ENCODE measurements at regions not wholly inside any gene's neighbourhood (a gene's known extent, or its start where the extent isn't known, plus 50 kb on each side); places are given as distances from the start of the nearest gene placed in this dataset.

DNA sequence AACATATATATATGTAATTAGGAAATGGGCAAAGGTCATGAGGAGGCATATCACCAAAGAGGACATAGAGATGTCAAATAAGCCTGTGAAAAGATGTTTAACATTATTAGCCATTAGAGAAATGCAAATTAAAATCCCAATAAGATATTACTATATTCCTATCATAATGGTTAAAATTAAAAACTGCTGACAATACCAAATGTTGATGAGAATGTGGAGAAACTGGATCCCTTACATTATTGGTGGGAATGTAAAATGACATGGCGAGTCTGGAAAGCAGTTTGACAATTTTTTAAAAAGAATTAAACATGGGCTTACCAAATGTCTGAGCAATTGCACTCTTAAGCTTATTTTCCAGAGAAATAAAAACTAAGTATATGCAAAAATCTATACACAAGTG, 1821.6 kb upstream of the C9orf72 start:
- Histone ChIP-seq H4K20me1 (ENCODE audit: control insufficient read depth, insufficient read depth, insufficient read length) (no peaks in the 10 kb centered on the region), H3K27me3 (ENCODE audit: insufficient read depth, low read length) (no peaks in the 10 kb centered on the region), H3K79me2 (ENCODE audit: insufficient read depth, low read length) (no peaks in the 10 kb centered on the region), H3K9ac (ENCODE audit: extremely low read depth, insufficient read length, low read length) (no peak overlapping the region), H3T11ph (ENCODE audit: low read length) (no peak overlapping the region), H3K4me1 (ENCODE audit: insufficient read depth, low read length) (no peaks in the 10 kb centered on the region), H3K4me2 (ENCODE audit: insufficient read depth, insufficient read length, low read length) (no peak overlapping the region), H2BK15ac (ENCODE audit: low read depth, low read length) (no peak overlapping the region), H3K27ac (ENCODE audit: insufficient read length, low read depth, low read length) (no peak overlapping the region), H4K5ac (ENCODE audit: insufficient read length, low read depth, low read length) (no peak overlapping the region), H4K8ac (replicated peaks; ENCODE audit: insufficient read length, low read depth, low read length) (no peak overlapping the region), H3K23me2 (ENCODE audit: insufficient read length, low read depth, low read length, poor library complexity, severe bottlenecking) (no peaks in the 10 kb centered on the region), H3K56ac (ENCODE audit: insufficient read length, low read depth, low read length) (no peak overlapping the region), H3K79me1 (ENCODE audit: insufficient read depth, low read depth, low read length, poor library complexity, severe bottlenecking) (no peaks in the 10 kb centered on the region), H2BK12ac (ENCODE audit: insufficient read length, low read depth, low read length) (no peak overlapping the region), H3K4ac (ENCODE audit: low read depth, low read length) (no peak overlapping the region), H2BK120ac (ENCODE audit: low read depth, low read length, poor library complexity, severe bottlenecking) (no peak overlapping the region), H2BK5ac (ENCODE audit: insufficient read length, low read length) (no peak overlapping the region), H2BK20ac (ENCODE audit: low read depth, low read length, poor library complexity, severe bottlenecking) (no peak overlapping the region), H2AK5ac (ENCODE audit: insufficient read length, low read length) (no peak overlapping the region), H4K91ac (ENCODE audit: insufficient read length, low read depth, low read length) (no peak overlapping the region), H3K18ac (ENCODE audit: insufficient read length, low read depth, low read length) (no peak overlapping the region), H3K14ac (ENCODE audit: insufficient read depth, low read length) (no peak overlapping the region), H3K9me3 (ENCODE audit: control insufficient read depth, low read depth, low read length) (no peaks in the 10 kb centered on the region), H3K23ac (ENCODE audit: insufficient read length, low read depth, low read length) (no peak overlapping the region), H2AFZ (ENCODE audit: low read length) (no peak overlapping the region)
- H3K27ac Mint-ChIP-seq = no peak overlapping the region
- WGBS (ENCODE audit: extremely low coverage, insufficient read length, low lambda C conversion rate) = no CpG with 5 or more reads among the region's 1 CpG
- H3K27me3 Mint-ChIP-seq (ENCODE audit: low read depth) = no peaks in the 10 kb centered on the region
- DNase-seq = no peak
- H3K4me1 Mint-ChIP-seq = peaks cover 11 to 16% of the 10 kb centered on the region in 2 experiments
- TF ChIP-seq, protein P1, sequence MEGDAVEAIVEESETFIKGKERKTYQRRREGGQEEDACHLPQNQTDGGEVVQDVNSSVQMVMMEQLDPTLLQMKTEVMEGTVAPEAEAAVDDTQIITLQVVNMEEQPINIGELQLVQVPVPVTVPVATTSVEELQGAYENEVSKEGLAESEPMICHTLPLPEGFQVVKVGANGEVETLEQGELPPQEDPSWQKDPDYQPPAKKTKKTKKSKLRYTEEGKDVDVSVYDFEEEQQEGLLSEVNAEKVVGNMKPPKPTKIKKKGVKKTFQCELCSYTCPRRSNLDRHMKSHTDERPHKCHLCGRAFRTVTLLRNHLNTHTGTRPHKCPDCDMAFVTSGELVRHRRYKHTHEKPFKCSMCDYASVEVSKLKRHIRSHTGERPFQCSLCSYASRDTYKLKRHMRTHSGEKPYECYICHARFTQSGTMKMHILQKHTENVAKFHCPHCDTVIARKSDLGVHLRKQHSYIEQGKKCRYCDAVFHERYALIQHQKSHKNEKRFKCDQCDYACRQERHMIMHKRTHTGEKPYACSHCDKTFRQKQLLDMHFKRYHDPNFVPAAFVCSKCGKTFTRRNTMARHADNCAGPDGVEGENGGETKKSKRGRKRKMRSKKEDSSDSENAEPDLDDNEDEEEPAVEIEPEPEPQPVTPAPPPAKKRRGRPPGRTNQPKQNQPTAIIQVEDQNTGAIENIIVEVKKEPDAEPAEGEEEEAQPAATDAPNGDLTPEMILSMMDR (conservative IDR thresholded peaks at IDR 0.05) = no peak
- no peaks in the 10 kb centered on the region for H3K9me3 Mint-ChIP-seq
- no peak overlapping the region for H3K4me3 Mint-ChIP-seq
- H3K36me3 Mint-ChIP-seq (ENCODE audit: insufficient read depth in 1 of 3, low read depth in 3 of 3) = no peaks in the 10 kb centered on the region

Measured in H9 (cell line).